ENCODE measurements at regions not wholly inside any gene's neighbourhood (a gene's known extent, or its start where the extent isn't known, plus 50 kb on each side); places are given as distances from the start of the nearest gene placed in this dataset.

GRCh38 chr4:36394352-36394903 is 113.0 kb downstream of the DTHD1 start:
- DNase-seq = no peak

GRCh38 chr4:36399762-36400353 is 118.4 kb downstream of the DTHD1 start:
- DNase-seq = peak; percentile 34

GRCh38 chr4:36402008-36402758 is 120.8 kb downstream of the DTHD1 start:
- DNase-seq = no peak

GRCh38 chr4:36411338-36411737 is 129.9 kb downstream of the DTHD1 start:
- no peak for DNase-seq

GRCh38 chr4:36414248-36414647 is 132.8 kb downstream of the DTHD1 start:
- DNase-seq = no peak

- no peak for DNase-seq
These were observed 135.7 kb downstream of the DTHD1 start for GRCh38 chr4:36417146-36417545.

- DNase-seq = no peak
These were observed 138.8 kb downstream of the DTHD1 start for GRCh38 chr4:36420111-36420679.

GRCh38 chr4:36422607-36423006 is 141.2 kb downstream of the DTHD1 start:
- no peak for DNase-seq

- no peak for DNase-seq
These were observed 145.3 kb downstream of the DTHD1 start for GRCh38 chr4:36426741-36427140.

- DNase-seq = no peak
These were observed 146.3 kb downstream of the DTHD1 start for GRCh38 chr4:36427696-36428095.

- DNase-seq = no peak
These were observed 151.2 kb downstream of the DTHD1 start for GRCh38 chr4:36432586-36432985.

GRCh38 chr4:36439556-36439955 is 158.1 kb downstream of the DTHD1 start:
- DNase-seq = no peak

GRCh38 chr4:36445480-36445879 is 164.1 kb downstream of the DTHD1 start:
- DNase-seq = no peak

- DNase-seq = no peak
These were observed 164.9 kb downstream of the DTHD1 start for GRCh38 chr4:36446275-36446674.

- no peak for DNase-seq
These were observed 179.9 kb downstream of the DTHD1 start for GRCh38 chr4:36461344-36461743.

GRCh38 chr4:36467670-36468069 is 186.3 kb downstream of the DTHD1 start:
- DNase-seq = no peak

GRCh38 chr4:36471903-36472302 is 190.5 kb downstream of the DTHD1 start:
- no peak for DNase-seq

- DNase-seq = no peak
These were observed 194.7 kb downstream of the DTHD1 start for GRCh38 chr4:36476135-36476534.

GRCh38 chr4:36477861-36478260 is 196.4 kb downstream of the DTHD1 start:
- DNase-seq = no peak

- DNase-seq = no peak
These were observed 204.5 kb downstream of the DTHD1 start for GRCh38 chr4:36485885-36486284.

- DNase-seq = no peak
These were observed 208.4 kb downstream of the DTHD1 start for GRCh38 chr4:36489798-36490197.

- no peak for DNase-seq
These were observed 210.6 kb downstream of the DTHD1 start for GRCh38 chr4:36492041-36492440.

- DNase-seq = no peak
These were observed 211.2 kb downstream of the DTHD1 start for GRCh38 chr4:36492590-36492989.

- no peak for DNase-seq
These were observed 211.8 kb downstream of the DTHD1 start for GRCh38 chr4:36493251-36493650.
